Psoas muscle (tissue), 7 donors: ENCODE measurements at regions not wholly inside any gene's neighbourhood (a gene's known extent, or its start where the extent isn't known, plus 50 kb on each side); places are given as distances from the start of the nearest gene placed in this dataset.

Experiments used
- ATAC-seq, 4 donors: fragments of 200-7000 bp; cut with Tn5 transposase; one replicate each; pipeline ENCODE4 v1.9.1; 2020; ENCODE audit warnings: moderate library complexity in 3 of 4, mild to moderate bottlenecking in 2 of 4
- DNase-seq, 2 donors: peaks; one replicate each; pipeline ENCODE4 v3.0.0-alpha.2; 2020
- H3K27ac ChIP-seq: fragments of 200-600 bp; one replicate; pipeline ENCODE4 v1.8.0; 2022
- H3K27me3 ChIP-seq, 3 donors: fragments of 200-600 bp in 1 of 3; one replicate each; pipeline versions ENCODE4 v1.6.1 to v1.8.0; 2013 to 2022; ENCODE audit warnings: low read length in 2 of 3, mild to moderate bottlenecking in 2 of 3, moderate library complexity in 1 of 3; ENCODE audit not compliant: insufficient read depth in 3 of 3
- H3K36me3 ChIP-seq, 2 donors: fragments of 200-600 bp in 1 of 2; one replicate each; pipeline versions ENCODE4 v1.6.1 to v1.8.0; 2013 to 2022; ENCODE audit warnings: low read depth in 1 of 2, mild to moderate bottlenecking in 1 of 2, moderate library complexity in 1 of 2; ENCODE audit not compliant: insufficient read depth in 1 of 2
- H3K4me1 ChIP-seq: fragments of 200-600 bp; one replicate; pipeline ENCODE4 v1.8.0; 2022
- H3K4me3 ChIP-seq: fragments of 200-600 bp; one replicate; pipeline ENCODE4 v1.8.0; 2022; ENCODE audit warnings: mild to moderate bottlenecking
- H3K9me3 ChIP-seq: fragments of 200-600 bp; one replicate; pipeline ENCODE4 v1.8.0; 2022
- CTCF ChIP-seq: fragments of 200-600 bp; IDR thresholded peaks from one replicate; pipeline ENCODE4 v1.8.0; 2022; ENCODE audit warnings: antibody characterized with exemption
- WGBS, 3 donors: extraction: QIAGEN DNeasy Blood & Tissue Kit; methylation state at CpG; one replicate each; pipeline versions ENCODE4 v1.1.6 to v1.1.7; 2013; 5-methylcytosine and 5-hydroxymethylcytosine counted together
- intact Hi-C, 2 donors: fragments of 100-400 bp; cut with DNase I; formaldehyde crosslinking; loops; one replicate each; pipeline versions ENCODE4 v1.11.0 to v1.14.2; 2022
- donor health status: healthy with polysubstance abuse.
- donor health status: DM: no; HTN: no; CAD: no; lungs with moderate emphysema.
- donor health status: Bipolar disorder and iron deficiency.
- donor health status: healthy.
- donor health status: DM: yes; HTN: yes; CAD: no.
- donor health status: DM: no; HTN: no; CAD: no.
- donor health status: DM: yes; HTN: yes; CAD: no.

- H3K4me3 ChIP-seq: no peak overlapping the region
- no peak for TF ChIP-seq CTCF
Measured at GRCh38 chr14:82636426-82636825, 1102.8 kb upstream of the SEL1L start.

DNA sequence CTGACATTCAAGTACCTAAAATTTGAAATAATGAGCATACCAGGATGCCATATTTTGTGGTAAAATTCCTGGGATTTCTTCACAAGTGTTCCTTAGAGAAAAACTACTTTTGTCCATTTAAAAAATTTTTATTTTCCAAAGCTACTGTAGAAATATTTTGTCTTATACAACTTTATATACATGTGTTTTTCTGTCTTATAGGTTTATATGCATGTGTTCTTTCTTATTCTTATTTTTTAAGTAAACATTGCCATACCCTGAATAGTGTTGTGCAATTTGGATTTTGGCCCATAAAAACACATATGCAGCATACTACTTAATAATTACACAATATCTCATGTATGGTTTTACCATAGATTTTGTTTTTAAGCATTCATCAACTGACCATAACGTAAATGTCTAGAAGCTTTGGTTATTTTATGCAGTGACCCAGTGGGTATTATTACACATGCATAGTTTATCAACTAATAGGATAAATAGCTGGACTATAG lies 1107.4 kb upstream of the SEL1L start:
- intact Hi-C loops: no loop called here
- Histone ChIP-seq H3K9me3 (no peaks in the 10 kb centered on the region), H3K36me3 (no peaks in the 10 kb centered on the region), H3K27ac (no peak overlapping the region), H3K4me3 (no peak overlapping the region), H3K27me3 (no peaks in the 10 kb centered on the region), H3K4me1 (no peaks in the 10 kb centered on the region)
- TF ChIP-seq CTCF: no peak
- WGBS, 3 donors: 73 to 75% (median 75%) methylated on average over 1 of the region's 1 CpG
- ATAC-seq (no peak), DNase-seq (no peak)

More at GRCh38 chr14:82636426-82636825, 1102.8 kb upstream of the SEL1L start:
- H3K27ac ChIP-seq: no peak overlapping the region
- no peaks in the 10 kb centered on the region for H3K27me3 ChIP-seq
- no peaks in the 10 kb centered on the region for H3K36me3 ChIP-seq
- ATAC-seq: no peak
- H3K4me1 ChIP-seq: no peaks in the 10 kb centered on the region
- intact Hi-C loops: no loop called here
- no peaks in the 10 kb centered on the region for H3K9me3 ChIP-seq
- DNase-seq: no peak

DNA sequence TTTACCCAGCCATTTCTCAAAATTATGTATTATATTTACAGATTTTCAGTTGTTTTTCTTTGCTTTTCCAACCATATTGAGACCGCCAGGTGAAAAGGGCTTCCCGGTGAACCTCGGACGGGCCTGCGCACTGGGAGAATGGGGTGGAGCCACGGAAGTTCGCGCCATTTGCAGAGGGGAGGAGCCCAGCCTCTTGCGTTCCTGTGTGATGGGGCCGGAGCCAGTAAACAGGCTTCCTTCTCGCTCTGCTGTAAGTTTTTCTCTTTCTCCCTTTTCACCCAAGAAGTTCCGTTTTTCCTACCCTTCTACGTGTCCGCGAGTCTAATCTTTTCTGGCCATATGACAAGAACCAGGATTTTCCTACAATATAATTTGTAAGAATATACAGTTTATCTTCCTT lies 1108.8 kb upstream of the SEL1L start:
- TF ChIP-seq CTCF: no peak
- Histone ChIP-seq H3K4me1 (no peaks in the 10 kb centered on the region), H3K4me3 (no peak overlapping the region), H3K9me3 (no peaks in the 10 kb centered on the region), H3K27ac (no peak overlapping the region), H3K27me3 (no peaks in the 10 kb centered on the region), H3K36me3 (no peaks in the 10 kb centered on the region)
- no peak for ATAC-seq
- WGBS, 3 donors: 73 to 86% (median 85%) methylated on average over 15 of the region's 15 CpGs
- intact Hi-C loops: no loop called here
- no peak for DNase-seq

- no peak for ATAC-seq
- WGBS, 3 donors: 77 to 78% (median 78%) methylated on average over 5 of the region's 5 CpGs
- TF ChIP-seq CTCF: no peak
- intact Hi-C loops: no loop called here
- Histone ChIP-seq H3K27ac (no peak overlapping the region), H3K27me3 (no peaks in the 10 kb centered on the region), H3K4me3 (no peak overlapping the region), H3K4me1 (no peaks in the 10 kb centered on the region), H3K9me3 (no peaks in the 10 kb centered on the region), H3K36me3 (no peaks in the 10 kb centered on the region)
- DNase-seq: no peak
Measured at GRCh38 chr14:82647088-82647810, 1113.6 kb upstream of the SEL1L start.

GRCh38 chr14:82655770-82656169 lies 1122.1 kb upstream of the SEL1L start:
- H3K27ac ChIP-seq: no peak overlapping the region
- no peak for DNase-seq
- no peaks in the 10 kb centered on the region for H3K27me3 ChIP-seq
- H3K4me1 ChIP-seq: no peaks in the 10 kb centered on the region
- H3K36me3 ChIP-seq: no peaks in the 10 kb centered on the region
- WGBS, 3 donors: 34 to 44% (median 39%) methylated on average over 1 of the region's 1 CpG
- no peak for ATAC-seq
- intact Hi-C loops: no loop called here
- no peaks in the 10 kb centered on the region for H3K9me3 ChIP-seq
- no peak overlapping the region for H3K4me3 ChIP-seq
- TF ChIP-seq CTCF: no peak
